Choroid plexus epithelial cell (primary cell): ENCODE measurements at regions not wholly inside any gene's neighbourhood (a gene's known extent, or its start where the extent isn't known, plus 50 kb on each side); places are given as distances from the start of the nearest gene placed in this dataset.

Experiments used
- DNase-seq: peaks from one replicate; pipeline ENCODE4 v3.0.0-alpha.2; 2010; ENCODE audit warnings: low read depth
- H3K4me3 ChIP-seq: 2 replicates; pipeline ENCODE4 v1.5.1; 2011; ENCODE audit warnings: low read depth, mild to moderate bottlenecking, control low read depth, low read length, moderate library complexity
- CTCF ChIP-seq: conservative IDR thresholded peaks from 2 replicates; pipeline ENCODE4 v1.5.1; 2011; ENCODE audit warnings: low read depth, mild to moderate bottlenecking, control low read depth, inconsistent platforms, low read length, moderate library complexity

DNA sequence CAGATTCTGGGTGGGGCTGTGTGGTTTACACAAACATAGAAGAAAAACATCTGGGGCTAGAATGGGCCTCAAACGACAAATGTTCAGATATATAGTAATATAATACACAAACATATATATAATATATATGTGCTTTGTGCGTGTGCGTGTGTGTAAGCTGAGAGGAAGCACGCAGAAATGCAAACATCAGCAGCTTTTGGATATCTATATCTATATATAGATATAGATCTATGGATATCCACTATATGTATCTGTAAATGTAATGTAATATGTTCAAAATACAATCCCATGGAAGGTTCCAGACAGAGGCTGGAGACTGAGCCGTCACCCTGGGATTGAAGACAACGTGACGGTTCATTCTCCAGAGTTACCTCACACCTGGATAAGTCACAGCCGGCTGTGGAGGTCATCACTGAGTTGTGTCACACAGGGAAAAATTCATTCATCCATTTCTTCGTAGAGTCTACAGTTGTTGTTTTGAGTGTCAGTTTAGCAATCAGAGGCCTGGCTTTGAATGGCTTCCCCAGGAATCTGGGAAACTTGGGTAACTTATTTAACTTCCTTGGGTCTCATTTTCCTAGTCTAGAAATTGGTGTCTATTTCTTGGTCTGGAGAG is 123.0 kb upstream of the CPEB4 start:
- TF ChIP-seq CTCF, result no peak
- no peak for DNase-seq
- H3K4me3 ChIP-seq, result no peak overlapping the region

DNA sequence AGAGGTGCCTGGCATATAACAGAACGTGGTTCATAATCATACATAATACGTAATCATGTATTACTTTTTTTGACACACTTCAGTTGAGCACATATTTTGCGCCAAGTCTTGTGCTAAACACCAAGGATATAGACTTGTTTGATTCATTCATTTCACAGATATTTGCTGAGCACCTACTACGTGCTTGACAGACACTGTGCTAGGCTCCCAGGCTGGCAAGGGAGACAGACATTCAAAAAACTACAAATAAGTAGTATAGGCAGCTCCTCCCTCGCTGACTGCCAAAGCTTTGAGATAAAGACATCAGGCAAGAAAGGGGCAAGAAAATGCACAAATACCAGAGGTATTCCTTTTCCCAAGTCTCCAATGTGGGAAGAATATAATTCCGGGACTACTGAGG is 122.5 kb upstream of the CPEB4 start:
- DNase-seq, result no peak
- no peak for TF ChIP-seq CTCF
- H3K4me3 ChIP-seq, result no peak overlapping the region

DNA sequence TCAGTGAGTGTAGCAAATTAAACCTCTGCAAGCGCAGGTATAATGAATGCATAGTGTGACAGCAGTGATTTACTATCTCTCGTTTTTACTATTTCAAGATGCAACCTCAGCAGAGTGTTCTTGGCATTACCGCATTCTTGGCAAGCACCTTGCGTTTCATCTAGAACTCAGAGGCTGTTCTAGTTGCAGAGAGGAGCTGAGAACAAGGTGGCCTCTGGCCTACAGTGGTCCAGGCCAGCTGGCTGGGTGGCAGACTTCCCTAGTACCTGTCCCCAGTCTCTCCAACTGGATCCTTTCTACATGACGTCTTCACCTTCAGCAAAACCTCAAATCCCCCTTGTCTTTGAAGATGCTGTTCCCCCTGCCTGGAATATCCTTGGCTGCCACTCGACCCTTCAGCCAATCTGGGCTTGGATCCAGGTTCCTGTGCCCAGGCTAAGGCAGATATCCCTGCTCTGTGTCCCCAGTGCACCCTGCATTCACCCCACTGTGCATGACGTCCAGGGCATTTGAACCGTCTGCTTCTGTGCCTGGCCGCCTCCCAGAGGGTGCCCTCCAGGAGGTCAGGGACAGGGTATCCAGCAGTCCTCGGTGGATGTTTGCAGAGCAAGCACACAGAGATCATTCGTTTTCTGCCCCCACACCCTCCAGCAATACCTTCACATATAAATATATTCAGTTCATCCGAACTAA is 120.4 kb upstream of the CPEB4 start:
- no peak for TF ChIP-seq CTCF
- no peak overlapping the region for H3K4me3 ChIP-seq
- peak; percentile 42 for DNase-seq

DNA sequence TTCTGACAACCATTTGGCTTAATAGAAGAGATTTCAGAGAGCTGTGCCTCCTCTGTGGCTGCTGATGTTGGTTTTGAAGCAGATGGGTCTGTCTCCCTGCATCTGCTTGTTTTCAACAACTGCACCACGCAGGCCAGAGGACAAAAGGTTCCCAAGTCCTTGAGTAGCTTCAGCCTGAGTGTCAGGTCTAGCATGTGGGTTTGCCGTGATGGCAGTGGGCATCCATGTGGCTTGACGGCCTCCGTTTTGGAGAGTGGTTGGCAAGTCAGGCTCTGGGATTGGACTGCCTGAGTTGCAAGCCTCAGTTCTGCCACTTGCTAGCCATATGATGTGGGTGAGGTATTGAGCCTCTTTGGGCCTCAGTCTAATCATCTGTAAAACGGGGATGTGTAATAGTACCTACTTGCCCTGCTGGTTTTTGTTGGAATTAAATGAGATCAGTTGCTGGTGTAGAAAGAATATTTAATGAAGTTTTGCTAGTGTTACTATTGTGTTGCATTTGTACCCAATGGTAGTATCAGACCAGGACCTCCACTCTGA is 119.8 kb upstream of the CPEB4 start:
- H3K4me3 ChIP-seq, result no peak overlapping the region
- TF ChIP-seq CTCF, result no peak
- no peak for DNase-seq

DNA sequence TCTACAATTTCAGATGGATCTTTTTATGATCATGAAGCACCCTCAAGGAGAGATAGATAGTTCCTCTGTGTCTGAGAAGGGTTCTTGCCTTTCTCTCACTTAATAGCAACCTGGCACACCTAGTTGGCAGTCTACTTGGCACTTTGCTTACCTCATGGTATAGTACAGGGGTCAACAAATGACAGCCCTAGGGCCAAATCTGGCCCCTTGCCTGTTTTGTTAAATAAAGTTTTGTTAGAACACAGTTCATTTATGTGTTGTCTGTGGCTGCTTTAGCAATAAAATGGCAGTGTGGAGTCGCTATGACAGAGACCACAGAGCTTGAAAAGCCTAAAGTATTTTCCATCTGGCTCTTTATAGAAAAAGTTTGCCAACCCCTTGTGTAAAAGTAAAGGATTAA is 119.3 kb upstream of the CPEB4 start:
- no peak overlapping the region for H3K4me3 ChIP-seq
- TF ChIP-seq CTCF, result no peak
- no peak for DNase-seq

GRCh38 chr5:173770637-173771036 is 117.5 kb upstream of the CPEB4 start:
- TF ChIP-seq CTCF, result no peak
- DNase-seq, result no peak
- no peak overlapping the region for H3K4me3 ChIP-seq

GRCh38 chr5:173771121-173771724 is 116.9 kb upstream of the CPEB4 start:
- peak; percentile 40 for DNase-seq
- TF ChIP-seq CTCF, result no peak
- H3K4me3 ChIP-seq, result peak overlapping the region; percentile 27
